H1 (cell line): ENCODE measurements at regions not wholly inside any gene's neighbourhood (a gene's known extent, or its start where the extent isn't known, plus 50 kb on each side); places are given as distances from the start of the nearest gene placed in this dataset.

ENCODE experiments used
- CTCF ChIA-PET: fragments of 300-600 bp; sonication (Branson Sonifier 250); formaldehyde crosslinking; loops from one replicate; lab custom pipeline; 2021; ENCODE audit not compliant: partially characterized antibody; lab: Charles Lee
- POLR2A ChIA-PET: fragments of 300-600 bp; sonication (Branson Sonifier 250); formaldehyde crosslinking; loops from one replicate; lab custom pipeline; 2021; ENCODE audit warnings: inconsistent platforms; ENCODE audit not compliant: partially characterized antibody; lab: Charles Lee
- DNase-seq, 2 experiments: peaks; one replicate each; pipeline versions ENCODE4 v3.0.0 to v3.0.0-alpha.2; 2010 to 2022; ENCODE audit warnings: low spot score in 2 of 2, low read depth in 1 of 2, mixed read lengths in 1 of 2
- FAIRE-seq: peaks from 2 replicates; lab custom pipeline; 2011; peaks lifted over from hg19 to GRCh38; lab: Jason Lieb, UNC
- H2AFZ ChIP-seq: 2 replicates; pipeline ENCODE4 v1.8.1; 2012; ENCODE audit warnings: low read length, inconsistent platforms
- H2AK5ac ChIP-seq: 2 replicates; pipeline ENCODE4 v1.6.1; 2013; ENCODE audit warnings: low read depth, low read length
- H2BK120ac ChIP-seq: replicated peaks from 2 replicates; pipeline ENCODE3; 2013; ENCODE audit warnings: low read depth, low read length, inconsistent platforms
- H2BK12ac ChIP-seq: 2 replicates; pipeline ENCODE4 v1.6.1; 2013; ENCODE audit warnings: low read depth, low read length
- H2BK15ac ChIP-seq: 2 replicates; pipeline ENCODE4 v1.6.1; 2013; ENCODE audit warnings: low read length
- H2BK20ac ChIP-seq: 2 replicates; pipeline ENCODE4 v1.6.1; 2013; ENCODE audit warnings: low read length
- H2BK5ac ChIP-seq: 2 replicates; pipeline ENCODE4 v1.6.1; 2013; ENCODE audit warnings: low read depth, low read length
- H3K14ac ChIP-seq: 2 replicates; pipeline ENCODE4 v1.6.1; 2013; ENCODE audit warnings: inconsistent platforms; ENCODE audit not compliant: insufficient read length
- H3K18ac ChIP-seq: 2 replicates; pipeline ENCODE4 v1.6.1; 2013; ENCODE audit warnings: low read length; ENCODE audit errors: extremely low read depth
- H3K23ac ChIP-seq: 2 replicates; pipeline ENCODE4 v1.6.1; 2013; ENCODE audit warnings: inconsistent platforms; ENCODE audit not compliant: insufficient read length
- H3K23me2 ChIP-seq: 2 replicates; pipeline ENCODE4 v1.6.1; 2013; ENCODE audit warnings: low read depth, low read length
- H3K27ac ChIP-seq: 2 replicates; pipeline ENCODE4 v1.6.1; 2011; ENCODE audit warnings: low read depth, low read length, inconsistent platforms
- H3K27me3 ChIP-seq, 4 experiments: replicated peaks in 1 of 4; 1 replicate in 1 of 4; 2 replicates in 3 of 4; pipeline versions ENCODE4 v1.6.1 to v1.8.1; 2011 to 2013; ENCODE audit warnings: low read length in 3 of 4, mild to moderate bottlenecking in 3 of 4, inconsistent platforms in 2 of 4, mixed read lengths in 2 of 4, moderate library complexity in 1 of 4; ENCODE audit not compliant: control insufficient read depth in 3 of 4, insufficient read depth in 3 of 4; ENCODE audit errors: extremely low read depth in 1 of 4
- H3K36me3 ChIP-seq, 4 experiments: 2 replicates each; pipeline versions ENCODE4 v1.6.1 to v1.8.1; 2011 to 2013; ENCODE audit warnings: mild to moderate bottlenecking in 4 of 4, low read length in 3 of 4, moderate library complexity in 2 of 4, control low read depth in 1 of 4, inconsistent platforms in 1 of 4; ENCODE audit not compliant: insufficient read depth in 4 of 4, control insufficient read depth in 2 of 4
- H3K4ac ChIP-seq: replicated peaks from 2 replicates; pipeline ENCODE3; 2013; ENCODE audit warnings: low read length, low read depth, mixed read lengths, inconsistent platforms; ENCODE audit not compliant: insufficient read length
- H3K4me1 ChIP-seq, 4 experiments: replicated peaks in 1 of 4; 1 replicate in 1 of 4; 2 replicates in 3 of 4; pipeline versions ENCODE4 v1.6.1 to v1.8.1; 2011 to 2013; ENCODE audit warnings: low read length in 3 of 4, inconsistent platforms in 2 of 4, mixed read lengths in 1 of 4; ENCODE audit not compliant: insufficient read depth in 4 of 4, control insufficient read depth in 3 of 4
- H3K4me2 ChIP-seq, 2 experiments: 2 replicates each; pipeline versions ENCODE4 v1.6.1 to v1.8.1; 2011 to 2013; ENCODE audit warnings: low read depth in 2 of 2, low read length in 2 of 2, control low read depth in 1 of 2, inconsistent platforms in 1 of 2, mild to moderate bottlenecking in 1 of 2; ENCODE audit not compliant: insufficient read depth in 1 of 2
- H3K4me3 ChIP-seq, 4 experiments: fragments of 200-600, 300-600 bp in 1 of 4; sonication (generic), shearing (Covaris generic), sonication (Bioruptor Twin) in 1 of 4; 2 replicates each; pipeline versions ENCODE4 v1.5.1 to v1.8.1; 2011 to 2016; ENCODE audit warnings: low read length in 4 of 4, low read depth in 3 of 4, control low read depth in 2 of 4, inconsistent platforms in 2 of 4, mild to moderate bottlenecking in 2 of 4, mixed read lengths in 1 of 4, moderate library complexity in 1 of 4; ENCODE audit not compliant: insufficient read depth in 2 of 4; ENCODE audit errors: extremely low read depth in 1 of 4
- H3K56ac ChIP-seq: replicated peaks from 2 replicates; pipeline ENCODE3; 2013; ENCODE audit warnings: low read depth, mild to moderate bottlenecking, mixed read lengths, low read length, inconsistent platforms; ENCODE audit not compliant: insufficient read length
- H3K79me1 ChIP-seq: 2 replicates; pipeline ENCODE4 v1.6.1; 2013; ENCODE audit warnings: low read depth, low read length, control low read depth
- H3K79me2 ChIP-seq, 2 experiments: 2 replicates each; pipeline versions ENCODE4 v1.6.1 to v1.8.1; 2012 to 2013; ENCODE audit warnings: low read length in 2 of 2, mild to moderate bottlenecking in 2 of 2, inconsistent platforms in 1 of 2; ENCODE audit not compliant: insufficient read depth in 2 of 2, control insufficient read depth in 1 of 2
- H3K9ac ChIP-seq, 4 experiments: replicated peaks in 1 of 4; 1 replicate in 1 of 4; 2 replicates in 3 of 4; pipeline versions ENCODE4 v1.6.1 to v1.8.1; 2011 to 2013; ENCODE audit warnings: low read depth in 3 of 4, low read length in 3 of 4, control low read depth in 2 of 4, mild to moderate bottlenecking in 2 of 4, moderate library complexity in 2 of 4, inconsistent platforms in 1 of 4; ENCODE audit errors: extremely low read depth in 1 of 4
- H3K9me3 ChIP-seq, 2 experiments: 2 replicates each; pipeline versions ENCODE4 v1.6.1 to v1.8.1; 2012 to 2013; ENCODE audit warnings: mild to moderate bottlenecking in 2 of 2, moderate library complexity in 2 of 2, control low read depth in 1 of 2, inconsistent platforms in 1 of 2, low read depth in 1 of 2, low read length in 1 of 2, mixed read lengths in 1 of 2; ENCODE audit not compliant: insufficient read depth in 2 of 2
- H4K20me1 ChIP-seq, 2 experiments: replicated peaks in 1 of 2; 2 replicates each; pipeline versions ENCODE3 to v1.8.1; 2011 to 2013; ENCODE audit warnings: inconsistent platforms in 2 of 2, low read length in 2 of 2, mild to moderate bottlenecking in 1 of 2; ENCODE audit not compliant: insufficient read depth in 2 of 2, control insufficient read depth in 1 of 2
- H4K5ac ChIP-seq: 2 replicates; pipeline ENCODE4 v1.6.1; 2013; ENCODE audit warnings: low read length, low read depth, mixed read lengths, inconsistent platforms; ENCODE audit not compliant: insufficient read length
- H4K8ac ChIP-seq: 2 replicates; pipeline ENCODE4 v1.8.0; 2013; ENCODE audit warnings: mild to moderate bottlenecking, moderate library complexity, low read length, inconsistent platforms; ENCODE audit not compliant: insufficient read depth; ENCODE audit errors: extremely low read depth
- H4K91ac ChIP-seq: replicated peaks from 2 replicates; pipeline ENCODE3; 2013; ENCODE audit warnings: low read length, mixed read lengths, inconsistent platforms; ENCODE audit not compliant: insufficient read length
- CHD1 ChIP-seq: IDR thresholded peaks from 2 replicates; pipeline ENCODE4 v1.6.1; 2012; ENCODE audit warnings: low read depth, low read length, improper control_type of control experiment
- EGR1 ChIP-seq: IDR thresholded peaks from 2 replicates; pipeline ENCODE4 v1.6.1; 2011; ENCODE audit warnings: low read depth, low read length, borderline replicate concordance
- JUN ChIP-seq: IDR thresholded peaks from 2 replicates; pipeline ENCODE4 v1.6.1; 2011; ENCODE audit warnings: low read depth, mild to moderate bottlenecking, improper control_type of control experiment, low read length
- KDM1A ChIP-seq: fragments of 200-600, 300-600 bp; sonication (generic); IDR thresholded peaks from 2 replicates; pipeline ENCODE4 v1.7.1; 2016; ENCODE audit warnings: mild to moderate bottlenecking, low read length, borderline replicate concordance
- NANOG ChIP-seq: IDR thresholded peaks from 2 replicates; pipeline ENCODE4 v1.6.1; 2011; ENCODE audit warnings: low read length, low read depth, mild to moderate bottlenecking, inconsistent platforms; ENCODE audit not compliant: insufficient read depth, poor library complexity, severe bottlenecking
- PHF8 ChIP-seq: fragments of 200-600 bp; sonication (generic); conservative IDR thresholded peaks from 2 replicates; pipeline ENCODE4 v1.7.1; 2012; ENCODE audit warnings: low read depth, mild to moderate bottlenecking, inconsistent platforms, low read length, moderate library complexity
- POLR2AphosphoS5 ChIP-seq: IDR thresholded peaks from 2 replicates; pipeline ENCODE4 v1.6.1; 2011; ENCODE audit warnings: low read depth, low read length
- SIN3A ChIP-seq, 2 experiments: IDR thresholded peaks in 1 of 2; conservative IDR thresholded peaks in 1 of 2; 2 replicates each; pipeline ENCODE4 v1.6.1; 2011 to 2012; ENCODE audit warnings: low read length in 2 of 2, improper control_type of control experiment in 1 of 2, low read depth in 1 of 2, mild to moderate bottlenecking in 1 of 2
- TAF1 ChIP-seq: IDR thresholded peaks from 2 replicates; pipeline ENCODE4 v1.6.1; 2011; ENCODE audit warnings: mild to moderate bottlenecking, low read depth, low read length
- TBP ChIP-seq: IDR thresholded peaks from 2 replicates; pipeline ENCODE4 v1.6.1; 2011; ENCODE audit warnings: low read depth, low read length, improper control_type of control experiment
- WGBS, 2 experiments: shearing (Covaris generic) in 1 of 2; methylation state at CpG; one replicate each; pipeline versions ENCODE4 v1.1.6 to v1.1.7; 2013 to 2015; ENCODE audit warnings: low lambda C conversion rate in 2 of 2, mixed read lengths in 2 of 2, inconsistent platforms in 1 of 2, low coverage in 1 of 2, missing lambda C conversion rate in 1 of 2; ENCODE audit not compliant: insufficient replicate concordance in 2 of 2, insufficient coverage in 1 of 2, insufficient read length in 1 of 2; ENCODE audit errors: extremely low coverage in 1 of 2, missing lambda C conversion rate in 1 of 2; 5-methylcytosine and 5-hydroxymethylcytosine counted together
- TF ChIP-seq, protein P1 (sequence below): IDR thresholded peaks from 2 replicates; pipeline ENCODE4 v1.6.1; 2012; ENCODE audit warnings: low read length, inconsistent platforms

DNA sequence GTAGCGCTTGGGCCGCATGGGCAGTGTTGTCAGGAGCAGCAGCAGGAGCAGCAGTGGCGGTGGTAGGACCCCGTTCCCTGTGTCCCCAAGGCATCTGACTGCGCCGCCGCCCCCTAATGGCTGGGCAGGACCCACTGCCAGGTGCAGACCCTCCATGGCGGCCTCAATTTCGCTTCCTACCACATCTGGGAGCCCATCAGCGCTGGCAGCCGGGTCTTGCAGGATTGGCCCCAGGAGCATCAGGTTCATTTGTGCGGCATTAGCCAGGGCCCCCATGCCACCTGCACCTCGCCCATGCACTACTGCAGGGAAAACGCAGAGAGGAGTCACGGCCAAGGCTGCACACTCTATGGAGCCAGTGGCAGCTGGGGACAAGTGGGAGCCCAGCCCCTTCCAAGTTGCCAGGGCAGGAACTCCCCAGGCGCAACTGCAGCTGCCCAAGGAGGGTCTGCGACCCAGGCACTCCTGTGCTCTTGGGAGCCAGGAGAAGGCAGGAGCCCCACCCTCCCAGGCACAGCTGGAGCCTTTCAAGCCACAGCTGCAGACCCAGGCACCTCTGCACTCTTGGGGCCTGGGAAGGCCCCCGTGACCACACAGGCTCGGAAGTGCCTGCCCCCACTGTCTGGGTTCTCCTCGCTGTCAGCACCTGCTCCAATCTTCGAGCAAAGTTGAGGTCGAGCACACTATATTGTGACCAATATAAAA is 594.2 kb downstream of the KCNJ18 start:
- Histone ChIP-seq H2AK5ac (no peak overlapping the region), H4K5ac (no peak overlapping the region), H2BK15ac (no peak overlapping the region), H3K36me3 (no peaks in the 10 kb centered on the region), H3K9me3 (peaks cover 28 to 34% of the 10 kb centered on the region in 2 experiments), H2BK20ac (no peak overlapping the region), H3K27ac (no peak overlapping the region), H2BK12ac (no peak overlapping the region)
- CTCF ChIA-PET, result no interaction called here
- TF ChIP-seq SIN3A (conservative IDR thresholded peaks at IDR 0.05 in 1 of 2, IDR thresholded peaks at IDR 0.05 in 1 of 2; ENCODE audit: low read depth in 1 of 2, low read length in 2 of 2) (no peak), NANOG (no peak), KDM1A (no peak), JUN (no peak), TBP (no peak), EGR1 (no peak), POLR2AphosphoS5 (no peak), CHD1 (no peak), PHF8 (no peak), TAF1 (no peak)
- TF ChIP-seq, protein P1, sequence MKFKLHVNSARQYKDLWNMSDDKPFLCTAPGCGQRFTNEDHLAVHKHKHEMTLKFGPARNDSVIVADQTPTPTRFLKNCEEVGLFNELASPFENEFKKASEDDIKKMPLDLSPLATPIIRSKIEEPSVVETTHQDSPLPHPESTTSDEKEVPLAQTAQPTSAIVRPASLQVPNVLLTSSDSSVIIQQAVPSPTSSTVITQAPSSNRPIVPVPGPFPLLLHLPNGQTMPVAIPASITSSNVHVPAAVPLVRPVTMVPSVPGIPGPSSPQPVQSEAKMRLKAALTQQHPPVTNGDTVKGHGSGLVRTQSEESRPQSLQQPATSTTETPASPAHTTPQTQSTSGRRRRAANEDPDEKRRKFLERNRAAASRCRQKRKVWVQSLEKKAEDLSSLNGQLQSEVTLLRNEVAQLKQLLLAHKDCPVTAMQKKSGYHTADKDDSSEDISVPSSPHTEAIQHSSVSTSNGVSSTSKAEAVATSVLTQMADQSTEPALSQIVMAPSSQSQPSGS, result no peak
- TF ChIP-seq, all 59 proteins: peak for 0
- no peaks in the 10 kb centered on the region for H3K4me1 ChIP-seq
- H4K91ac ChIP-seq, result no peak overlapping the region
- 92% methylated on average over 21 of the region's 22 CpGs; no CpG with 5 or more reads in 1 of the 2 experiments for WGBS, 2 experiments
- no peaks in the 10 kb centered on the region for H3K23me2 ChIP-seq
- DNase-seq (no peak), FAIRE-seq (no peak)
- H3K9ac ChIP-seq, result no peak overlapping the region
- no peaks in the 10 kb centered on the region for H3K79me1 ChIP-seq
- H4K20me1 ChIP-seq, result no peaks in the 10 kb centered on the region
- H3K56ac ChIP-seq, result no peak overlapping the region
- H3K23ac ChIP-seq, result no peak overlapping the region
- no peak overlapping the region for H3K14ac ChIP-seq
- H3K4me2 ChIP-seq, result no peak overlapping the region
- H2AFZ ChIP-seq, result no peak overlapping the region
- H2BK120ac ChIP-seq, result no peak overlapping the region
- no peak overlapping the region for H2BK5ac ChIP-seq
- H3K79me2 ChIP-seq, result no peaks in the 10 kb centered on the region
- H3K27me3 ChIP-seq, result no peaks in the 10 kb centered on the region
- no peak overlapping the region for H3K4ac ChIP-seq
- H3K18ac ChIP-seq, result no peak overlapping the region
- no peak overlapping the region for H3K4me3 ChIP-seq
- POLR2A ChIA-PET, result no interaction called here
- no peak overlapping the region for H4K8ac ChIP-seq
